NCI-H146 (cell line): ENCODE measurements at regions not wholly inside any gene's neighbourhood (a gene's known extent, or its start where the extent isn't known, plus 50 kb on each side); places are given as distances from the start of the nearest gene placed in this dataset.

Experiments
- DNase-seq: peaks from one replicate; lab custom pipeline; 2025; lab: John Stamatoyannopoulos, UW

GRCh38 chr5:126301056-126301455, 122.2 kb upstream of the GRAMD2B start:
- DNase-seq = no peak

GRCh38 chr5:126309860-126310259, 113.3 kb upstream of the GRAMD2B start:
- DNase-seq = no peak

- no peak for DNase-seq
Measured at GRCh38 chr5:126311766-126312165, 111.4 kb upstream of the GRAMD2B start.

- DNase-seq = no peak
Measured at GRCh38 chr5:126315341-126315740, 107.9 kb upstream of the GRAMD2B start.

- no peak for DNase-seq
Measured at GRCh38 chr5:126332326-126332725, 90.9 kb upstream of the GRAMD2B start.

DNA sequence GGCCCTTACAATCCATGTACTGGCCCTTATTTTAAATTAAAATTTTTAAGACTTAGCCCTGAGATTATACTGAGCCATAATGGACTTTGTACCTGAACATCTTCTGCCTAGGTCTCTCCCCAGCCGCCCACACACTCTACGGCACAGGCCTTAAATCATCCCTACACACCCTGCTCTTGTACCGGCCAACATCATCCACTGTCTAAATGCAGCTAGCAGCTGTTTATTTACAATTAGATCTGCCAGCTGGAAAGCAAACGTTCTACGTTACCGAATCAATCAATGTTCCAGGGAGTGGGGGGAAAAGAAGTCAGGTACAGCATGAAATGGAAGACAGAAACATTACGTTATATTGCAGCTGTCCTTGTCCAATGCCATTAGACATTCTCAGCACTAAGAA, 88.4 kb upstream of the GRAMD2B start:
- DNase-seq = peak; percentile 11

DNA sequence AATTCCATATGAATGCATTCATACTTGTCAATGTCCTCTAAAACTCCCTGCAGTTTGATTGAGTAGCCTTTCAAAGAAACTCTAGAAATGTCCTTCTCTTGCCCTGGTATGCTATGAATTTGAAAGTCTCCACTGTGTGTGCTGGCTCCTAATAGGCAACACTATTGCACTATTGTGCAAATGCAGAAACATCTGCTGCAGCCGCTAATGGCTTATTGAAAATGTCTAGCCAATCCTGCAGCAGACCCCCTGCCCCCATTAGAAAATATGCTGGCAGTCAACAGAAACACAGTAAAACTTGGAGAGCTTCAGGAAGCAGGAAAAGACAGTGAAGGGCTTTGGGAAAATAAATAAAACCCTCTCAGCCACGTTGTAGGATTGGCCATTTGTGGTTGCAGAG, 87.3 kb upstream of the GRAMD2B start:
- DNase-seq = no peak

- DNase-seq = no peak
Measured at GRCh38 chr5:126338635-126339034, 84.6 kb upstream of the GRAMD2B start.

DNA sequence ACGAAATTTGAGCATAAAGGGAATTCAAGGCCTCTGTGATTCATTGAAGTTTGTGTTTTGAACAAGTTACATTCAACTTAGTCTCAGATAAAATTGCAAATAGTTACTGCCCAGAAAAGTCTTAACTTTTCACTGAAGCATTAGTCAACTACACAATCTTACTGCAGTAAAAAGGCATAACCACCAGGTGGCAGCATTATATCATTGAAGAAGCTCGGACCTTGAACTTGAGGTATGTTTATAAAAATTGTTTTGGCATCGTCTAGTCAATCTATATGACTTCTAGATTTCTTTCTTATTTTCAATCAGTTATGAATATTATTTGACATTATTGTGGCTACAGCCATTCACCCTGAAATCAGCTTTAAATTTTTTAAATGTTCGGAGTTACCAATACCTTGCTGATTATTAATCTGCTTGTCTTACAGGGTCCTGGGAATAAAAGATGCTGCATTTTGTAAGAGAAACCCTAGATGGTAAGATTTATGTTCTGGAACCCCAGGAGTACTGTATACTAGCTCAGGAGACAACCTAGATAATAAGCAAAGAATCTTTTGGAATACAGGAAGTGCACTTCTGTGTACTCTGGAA, 83.9 kb upstream of the GRAMD2B start:
- DNase-seq = peak; percentile 45

DNA sequence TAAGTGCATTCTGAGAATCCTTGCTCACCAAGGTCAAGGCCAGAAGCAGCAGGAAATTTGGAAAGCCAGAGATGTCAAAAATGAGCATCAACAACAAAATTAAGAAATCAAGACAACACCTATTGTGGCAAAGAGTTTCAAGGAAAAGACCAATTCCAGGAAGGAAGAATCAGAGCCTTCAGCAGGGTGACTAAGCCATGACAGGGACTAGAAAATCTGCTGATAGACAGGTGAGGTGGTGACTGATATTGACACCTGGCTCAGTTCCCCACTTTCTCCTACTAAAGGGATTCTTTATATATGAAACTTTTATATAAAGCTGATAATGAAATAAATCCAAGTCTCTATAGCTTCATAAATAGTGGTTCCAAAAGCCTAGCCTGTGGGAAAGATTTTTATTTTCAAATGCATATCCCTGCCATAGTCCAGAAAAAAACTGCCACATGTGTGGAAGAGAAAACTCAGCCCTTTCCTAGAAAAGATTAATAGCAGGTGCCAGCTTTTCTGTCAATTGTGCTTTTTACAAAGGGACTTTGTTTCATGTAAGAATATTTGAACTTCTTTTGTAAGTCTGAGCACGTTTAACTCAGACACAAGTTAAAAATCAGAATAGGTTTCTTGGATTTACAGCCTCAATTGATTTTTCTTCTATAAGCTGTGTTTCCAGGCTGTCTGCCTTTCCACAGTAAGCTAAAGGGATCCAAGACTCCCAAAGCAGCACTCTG, 81.1 kb upstream of the GRAMD2B start:
- DNase-seq = no peak

- DNase-seq = peak; percentile 26
Measured at GRCh38 chr5:126348855-126349635, 74.2 kb upstream of the GRAMD2B start.

GRCh38 chr5:126351153-126351552, 72.1 kb upstream of the GRAMD2B start:
- no peak for DNase-seq

DNA sequence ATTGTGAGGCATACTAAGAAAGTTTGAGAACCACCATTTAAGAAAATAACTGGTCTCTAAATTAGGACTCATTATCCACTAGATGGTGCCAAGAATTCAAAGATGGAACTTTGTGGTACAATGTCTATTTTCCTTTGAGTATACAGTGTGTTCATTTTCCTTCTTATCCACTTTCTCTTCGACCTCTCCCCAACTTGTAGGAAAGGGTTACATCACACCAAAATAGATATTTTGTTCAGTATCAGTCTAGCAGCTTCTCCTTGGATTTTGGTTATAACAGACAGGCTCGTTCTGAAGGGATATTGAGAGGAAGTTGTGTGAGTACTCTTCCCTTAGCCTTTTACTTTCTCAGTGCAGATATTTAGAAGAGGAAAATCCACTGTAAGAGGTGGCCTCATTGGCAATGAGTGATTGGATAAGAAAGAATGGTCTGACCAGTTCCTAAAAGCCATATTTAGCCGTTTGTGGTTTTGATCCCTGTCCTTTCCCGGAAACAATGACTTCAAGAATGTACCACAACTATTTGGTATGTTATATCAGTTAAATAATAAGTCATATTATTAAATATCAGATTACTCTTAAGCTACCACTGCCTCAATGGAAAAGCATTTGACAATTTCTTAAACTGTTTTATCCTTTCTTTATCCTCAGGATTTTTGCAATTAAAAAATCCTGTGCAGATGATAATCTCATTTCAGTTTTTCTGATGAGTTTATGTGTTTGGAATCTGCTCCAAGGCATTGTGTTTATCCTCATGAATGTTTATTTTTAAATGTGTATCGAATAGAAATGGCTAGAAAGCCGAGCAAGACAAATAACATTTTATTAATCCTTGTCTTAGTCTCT, 69.0 kb upstream of the GRAMD2B start:
- peak; percentile 22 for DNase-seq

GRCh38 chr5:126354858-126355731, 68.1 kb upstream of the GRAMD2B start:
- DNase-seq = no peak

GRCh38 chr5:126355940-126356339, 67.3 kb upstream of the GRAMD2B start:
- no peak for DNase-seq

- DNase-seq = no peak
Measured at GRCh38 chr5:126357585-126358342, 65.4 kb upstream of the GRAMD2B start.

DNA sequence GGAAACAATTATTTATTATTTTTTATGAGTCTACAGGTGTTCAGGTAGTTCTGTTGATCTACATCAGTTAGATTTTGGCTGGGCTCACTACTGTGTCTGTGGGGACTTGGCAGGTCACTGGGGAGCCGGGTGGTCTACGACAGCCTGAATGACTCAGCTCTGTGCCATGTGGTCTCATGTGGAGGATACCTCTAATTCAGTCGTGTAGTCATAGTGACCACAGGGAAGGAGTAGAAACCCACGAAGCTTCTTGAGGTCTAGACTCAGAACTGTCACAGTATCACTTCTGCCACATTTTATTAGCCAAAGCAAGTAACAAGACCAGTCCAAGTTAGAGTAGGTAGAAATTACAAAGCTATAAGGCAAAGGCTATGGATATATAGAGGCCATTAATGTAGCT, 64.7 kb upstream of the GRAMD2B start:
- DNase-seq = no peak

GRCh38 chr5:126359884-126360283, 63.3 kb upstream of the GRAMD2B start:
- DNase-seq = no peak

- DNase-seq = no peak
Measured at GRCh38 chr5:126360467-126360866, 62.7 kb upstream of the GRAMD2B start.

- DNase-seq = no peak
Measured at GRCh38 chr5:126363658-126364057, 59.6 kb upstream of the GRAMD2B start.
